Loucy (cell line): ENCODE measurements at regions not wholly inside any gene's neighbourhood (a gene's known extent, or its start where the extent isn't known, plus 50 kb on each side); places are given as distances from the start of the nearest gene placed in this dataset.

Source experiments
- EZH2phosphoT487 ChIP-seq: fragments of 200-600 bp; IDR thresholded peaks from 2 replicates; pipeline ENCODE4 v1.6.1; 2018; ENCODE audit warnings: antibody characterized with exemption, mild to moderate bottlenecking, moderate library complexity, borderline replicate concordance
- TF ChIP-seq, protein P1 (sequence below): fragments of 200-600 bp; sonication (generic); conservative IDR thresholded peaks from 2 replicates; pipeline ENCODE4 v1.5.1; 2014; ENCODE audit warnings: mild to moderate bottlenecking, antibody characterized with exemption, low read length

DNA sequence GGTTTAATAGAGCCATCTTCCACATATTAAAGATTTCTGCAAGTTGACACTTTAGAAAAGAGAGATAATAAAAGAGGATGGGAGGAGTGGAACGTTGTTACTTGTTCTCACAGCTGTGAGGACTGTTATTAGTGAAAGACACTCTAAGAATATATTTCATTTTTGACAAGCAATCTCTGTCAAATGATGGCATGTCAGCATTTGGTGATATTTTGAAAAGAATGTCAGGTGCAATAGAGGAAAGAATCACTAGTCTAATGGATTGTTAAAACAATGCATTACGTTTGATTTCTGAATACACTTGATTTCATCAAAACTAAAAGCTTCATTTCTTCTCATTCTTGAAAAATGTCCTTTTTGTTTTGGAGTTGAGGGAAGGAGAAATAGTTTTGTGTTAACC, 853.4 kb downstream of the PLA2G4A start:
- TF ChIP-seq, protein P1, sequence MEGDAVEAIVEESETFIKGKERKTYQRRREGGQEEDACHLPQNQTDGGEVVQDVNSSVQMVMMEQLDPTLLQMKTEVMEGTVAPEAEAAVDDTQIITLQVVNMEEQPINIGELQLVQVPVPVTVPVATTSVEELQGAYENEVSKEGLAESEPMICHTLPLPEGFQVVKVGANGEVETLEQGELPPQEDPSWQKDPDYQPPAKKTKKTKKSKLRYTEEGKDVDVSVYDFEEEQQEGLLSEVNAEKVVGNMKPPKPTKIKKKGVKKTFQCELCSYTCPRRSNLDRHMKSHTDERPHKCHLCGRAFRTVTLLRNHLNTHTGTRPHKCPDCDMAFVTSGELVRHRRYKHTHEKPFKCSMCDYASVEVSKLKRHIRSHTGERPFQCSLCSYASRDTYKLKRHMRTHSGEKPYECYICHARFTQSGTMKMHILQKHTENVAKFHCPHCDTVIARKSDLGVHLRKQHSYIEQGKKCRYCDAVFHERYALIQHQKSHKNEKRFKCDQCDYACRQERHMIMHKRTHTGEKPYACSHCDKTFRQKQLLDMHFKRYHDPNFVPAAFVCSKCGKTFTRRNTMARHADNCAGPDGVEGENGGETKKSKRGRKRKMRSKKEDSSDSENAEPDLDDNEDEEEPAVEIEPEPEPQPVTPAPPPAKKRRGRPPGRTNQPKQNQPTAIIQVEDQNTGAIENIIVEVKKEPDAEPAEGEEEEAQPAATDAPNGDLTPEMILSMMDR = no peak
- TF ChIP-seq EZH2phosphoT487 = no peak
